ENCODE measurements at regions not wholly inside any gene's neighbourhood (a gene's known extent, or its start where the extent isn't known, plus 50 kb on each side); places are given as distances from the start of the nearest gene placed in this dataset.

DNA sequence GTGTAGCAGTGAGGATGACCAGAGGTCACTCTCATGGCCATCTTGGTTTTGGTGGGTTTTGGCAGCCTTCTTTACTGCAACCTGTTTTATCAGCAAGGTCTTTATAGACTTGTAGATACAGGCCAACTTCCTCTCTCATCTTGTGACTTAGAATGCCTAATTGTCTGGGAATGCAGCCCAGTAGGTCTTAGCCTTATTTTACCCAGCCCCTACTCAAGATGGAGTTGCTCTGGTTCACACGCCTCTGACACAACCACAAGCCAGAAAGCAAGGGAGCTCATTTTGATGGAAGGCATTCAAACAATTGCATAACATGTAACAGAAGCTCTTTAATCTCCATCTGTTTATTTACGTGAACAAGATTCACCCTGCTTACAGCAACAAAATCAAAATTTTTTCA is 492.0 kb upstream of the SULF2 start:
- no peak for DNase-seq (ENCODE audit: low spot score)
- in situ Hi-C loops (cut with HindIII; ENCODE audit: extremely low pct_ligation_motif_present, low pct_unique_long_range_greater_than_20kb) (no loop called here), intact Hi-C loops (cut with micrococcal nuclease; ENCODE audit: unreplicated experiment) (no loop called here)
- no peaks in the 10 kb centered on the region for H3K79me2 ChIP-seq (ENCODE audit: insufficient read depth, low read length)
- no peak for ATAC-seq
- no peak overlapping the region for H3K27ac ChIP-seq (ENCODE audit: extremely low read length, insufficient read depth, low read length)
- H2AFZ ChIP-seq (ENCODE audit: low read length) = no peak overlapping the region
- H3K4me1 ChIP-seq (ENCODE audit: insufficient read depth, low read length) = no peaks in the 10 kb centered on the region
- ChIA-PET POLR2A (no interaction called here), CTCF (ENCODE audit: low intra/inter-chr PET ratio, low total read pairs) (no interaction called here)
- no peaks in the 10 kb centered on the region for H4K20me1 ChIP-seq (ENCODE audit: insufficient read depth, low read length)
- WGBS (ENCODE audit: low lambda C conversion rate) = 26% methylated on average over 2 of the region's 2 CpGs
- no peak overlapping the region for H3K4me2 ChIP-seq (ENCODE audit: low read depth, low read length)
- TF ChIP-seq BRD4 (CRISPR knock-in tag; IDR thresholded peaks at IDR 0.05) = no peak
- TF ChIP-seq MAFK (conservative IDR thresholded peaks at IDR 0.05 in 1 of 2, IDR thresholded peaks at IDR 0.05 in 1 of 2; ENCODE audit: low read length in 2 of 2) = no peak
- no peak for TF ChIP-seq MTA1 (CRISPR knock-in tag; IDR thresholded peaks at IDR 0.05; ENCODE audit: borderline replicate concordance)
- no peak for TF ChIP-seq HNRNPH1 (optimal IDR thresholded peaks at IDR 0.05; ENCODE audit: low read depth, low read length)
- no peak for TF ChIP-seq ZNF792 (CRISPR knock-in tag; IDR thresholded peaks at IDR 0.05)
- TF ChIP-seq, protein P1, sequence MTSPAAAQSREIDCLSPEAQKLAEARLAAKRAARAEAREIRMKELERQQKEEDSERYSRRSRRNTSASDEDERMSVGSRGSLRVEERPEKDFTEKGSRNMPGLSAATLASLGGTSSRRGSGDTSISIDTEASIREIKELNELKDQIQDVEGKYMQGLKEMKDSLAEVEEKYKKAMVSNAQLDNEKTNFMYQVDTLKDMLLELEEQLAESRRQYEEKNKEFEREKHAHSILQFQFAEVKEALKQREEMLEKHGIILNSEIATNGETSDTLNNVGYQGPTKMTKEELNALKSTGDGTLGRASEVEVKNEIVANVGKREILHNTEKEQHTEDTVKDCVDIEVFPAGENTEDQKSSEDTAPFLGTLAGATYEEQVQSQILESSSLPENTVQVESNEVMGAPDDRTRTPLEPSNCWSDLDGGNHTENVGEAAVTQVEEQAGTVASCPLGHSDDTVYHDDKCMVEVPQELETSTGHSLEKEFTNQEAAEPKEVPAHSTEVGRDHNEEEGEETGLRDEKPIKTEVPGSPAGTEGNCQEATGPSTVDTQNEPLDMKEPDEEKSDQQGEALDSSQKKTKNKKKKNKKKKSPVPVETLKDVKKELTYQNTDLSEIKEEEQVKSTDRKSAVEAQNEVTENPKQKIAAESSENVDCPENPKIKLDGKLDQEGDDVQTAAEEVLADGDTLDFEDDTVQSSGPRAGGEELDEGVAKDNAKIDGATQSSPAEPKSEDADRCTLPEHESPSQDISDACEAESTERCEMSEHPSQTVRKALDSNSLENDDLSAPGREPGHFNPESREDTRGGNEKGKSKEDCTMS (CRISPR knock-in tag; conservative IDR thresholded peaks at IDR 0.05) = no peak
- TF ChIP-seq ZNF143 (CRISPR knock-in tag; IDR thresholded peaks at IDR 0.05) = no peak
- H3K9me3 ChIP-seq (ENCODE audit: low read length) = no peaks in the 10 kb centered on the region
- BruUV-seq (replicated peaks) = no TSS peak
- H3K9ac ChIP-seq (ENCODE audit: insufficient read depth, low read depth, low read length) = no peak overlapping the region
- no peak for FAIRE-seq
- no peaks in the 10 kb centered on the region for H3K27me3 ChIP-seq (ENCODE audit: control insufficient read depth in 1 of 2, insufficient read depth in 2 of 2, low read length in 2 of 2)
- H3K36me3 ChIP-seq (replicated peaks in 1 of 2; ENCODE audit: control insufficient read depth in 1 of 2, insufficient read depth in 2 of 2, low read length in 2 of 2) = no peaks in the 10 kb centered on the region
- H3K4me3 ChIP-seq (replicated peaks in 1 of 3; ENCODE audit: insufficient read depth in 1 of 3, low read depth in 2 of 3, low read length in 3 of 3) = no peak overlapping the region

DNA sequence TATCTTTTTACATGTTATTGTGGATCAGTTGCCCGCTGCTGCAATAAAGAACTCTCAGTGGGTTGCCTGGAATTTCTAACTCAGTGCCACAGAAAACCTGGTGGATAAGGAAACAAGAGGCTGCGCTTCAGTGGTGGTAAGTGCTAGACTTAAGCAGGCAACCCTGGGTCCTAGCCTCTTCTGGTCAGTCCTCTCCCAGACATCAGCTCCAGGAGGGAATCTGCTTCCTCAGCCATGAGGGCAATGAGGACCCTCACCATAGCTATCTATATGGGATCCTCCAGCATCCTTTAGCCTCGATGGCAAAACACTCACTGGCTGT is 490.7 kb upstream of the SULF2 start:
- DNase-seq (ENCODE audit: low spot score) = no peak
- no TSS peak for BruUV-seq (replicated peaks)
- ChIA-PET POLR2A (no interaction called here), CTCF (ENCODE audit: low intra/inter-chr PET ratio, low total read pairs) (no interaction called here)
- H3K9ac ChIP-seq (ENCODE audit: insufficient read depth, low read depth, low read length) = no peak overlapping the region
- intact Hi-C loops (cut with micrococcal nuclease; ENCODE audit: unreplicated experiment) (no loop called here), in situ Hi-C loops (cut with HindIII; ENCODE audit: extremely low pct_ligation_motif_present, low pct_unique_long_range_greater_than_20kb) (no loop called here)
- H3K27ac ChIP-seq (ENCODE audit: extremely low read length, insufficient read depth, low read length) = no peak overlapping the region
- H3K36me3 ChIP-seq (replicated peaks in 1 of 2; ENCODE audit: control insufficient read depth in 1 of 2, insufficient read depth in 2 of 2, low read length in 2 of 2) = no peaks in the 10 kb centered on the region
- no peak overlapping the region for H3K4me2 ChIP-seq (ENCODE audit: low read depth, low read length)
- H3K27me3 ChIP-seq (ENCODE audit: control insufficient read depth in 1 of 2, insufficient read depth in 2 of 2, low read length in 2 of 2) = no peaks in the 10 kb centered on the region
- no peak for FAIRE-seq
- H3K4me1 ChIP-seq (ENCODE audit: insufficient read depth, low read length) = no peaks in the 10 kb centered on the region
- no peak overlapping the region for H2AFZ ChIP-seq (ENCODE audit: low read length)
- H4K20me1 ChIP-seq (ENCODE audit: insufficient read depth, low read length) = no peaks in the 10 kb centered on the region
- no peak for ATAC-seq
- 24% methylated on average over 3 of the region's 3 CpGs for WGBS (ENCODE audit: low lambda C conversion rate)
- no peak overlapping the region for H3K4me3 ChIP-seq (replicated peaks in 1 of 3; ENCODE audit: insufficient read depth in 1 of 3, low read depth in 2 of 3, low read length in 3 of 3)
- H3K79me2 ChIP-seq (ENCODE audit: insufficient read depth, low read length) = no peaks in the 10 kb centered on the region
- no peaks in the 10 kb centered on the region for H3K9me3 ChIP-seq (ENCODE audit: low read length)
- TF ChIP-seq ISL2 (CRISPR knock-in tag; IDR thresholded peaks at IDR 0.05) = no peak
- no peak for TF ChIP-seq ZFP1 (CRISPR knock-in tag; IDR thresholded peaks at IDR 0.05)
- TF ChIP-seq, protein P2, sequence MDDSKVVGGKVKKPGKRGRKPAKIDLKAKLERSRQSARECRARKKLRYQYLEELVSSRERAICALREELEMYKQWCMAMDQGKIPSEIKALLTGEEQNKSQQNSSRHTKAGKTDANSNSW (CRISPR knock-in tag; IDR thresholded peaks at IDR 0.05; ENCODE audit: borderline replicate concordance) = no peak
- TF ChIP-seq ZNF256 (CRISPR knock-in tag; conservative IDR thresholded peaks at IDR 0.05) = no peak
- TF ChIP-seq, protein P3, sequence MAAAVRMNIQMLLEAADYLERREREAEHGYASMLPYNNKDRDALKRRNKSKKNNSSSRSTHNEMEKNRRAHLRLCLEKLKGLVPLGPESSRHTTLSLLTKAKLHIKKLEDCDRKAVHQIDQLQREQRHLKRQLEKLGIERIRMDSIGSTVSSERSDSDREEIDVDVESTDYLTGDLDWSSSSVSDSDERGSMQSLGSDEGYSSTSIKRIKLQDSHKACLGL (CRISPR knock-in tag; IDR thresholded peaks at IDR 0.05) = no peak
- TF ChIP-seq, protein P1 (CRISPR knock-in tag; conservative IDR thresholded peaks at IDR 0.05) = no peak
- TF ChIP-seq, protein P4, sequence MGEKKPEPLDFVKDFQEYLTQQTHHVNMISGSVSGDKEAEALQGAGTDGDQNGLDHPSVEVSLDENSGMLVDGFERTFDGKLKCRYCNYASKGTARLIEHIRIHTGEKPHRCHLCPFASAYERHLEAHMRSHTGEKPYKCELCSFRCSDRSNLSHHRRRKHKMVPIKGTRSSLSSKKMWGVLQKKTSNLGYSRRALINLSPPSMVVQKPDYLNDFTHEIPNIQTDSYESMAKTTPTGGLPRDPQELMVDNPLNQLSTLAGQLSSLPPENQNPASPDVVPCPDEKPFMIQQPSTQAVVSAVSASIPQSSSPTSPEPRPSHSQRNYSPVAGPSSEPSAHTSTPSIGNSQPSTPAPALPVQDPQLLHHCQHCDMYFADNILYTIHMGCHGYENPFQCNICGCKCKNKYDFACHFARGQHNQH (CRISPR knock-in tag; IDR thresholded peaks at IDR 0.05) = no peak
- no peak for TF ChIP-seq KDM5B (CRISPR knock-in tag; IDR thresholded peaks at IDR 0.05; ENCODE audit: borderline replicate concordance)
